ENCODE measurements at regions not wholly inside any gene's neighbourhood (a gene's known extent, or its start where the extent isn't known, plus 50 kb on each side); places are given as distances from the start of the nearest gene placed in this dataset.

- TF ChIP-seq EP300 (IDR thresholded peaks at IDR 0.05) (no peak), CTCF (IDR thresholded peaks at IDR 0.05) (no peak), POLR2AphosphoS5 (IDR thresholded peaks at IDR 0.05) (no peak)
Measured at GRCh38 chr13:111923439-111923838, 143.5 kb upstream of the SOX1 start.
